Stimulated activated naive CD8-positive, alpha-beta T cell treated with anti-CD3 and anti-CD28 coated beads, Interleukin-15, Interleukin-2, amounts not matched to agents 100 U/mL and 50 U/mL, for 24 hours (primary cell): ENCODE measurements at regions not wholly inside any gene's neighbourhood (a gene's known extent, or its start where the extent isn't known, plus 50 kb on each side); places are given as distances from the start of the nearest gene placed in this dataset.

Experiments
- ATAC-seq: fragments of 150-1000 bp; cut with Tn5 transposase; one replicate; pipeline ENCODE4 v1.10.0; 2021
- DNase-seq: peaks from one replicate; pipeline ENCODE4 v3.0.0; 2021

- ATAC-seq (no peak), DNase-seq (no peak)
Measured at GRCh38 chr21:35938446-35938845, 121.9 kb downstream of the SETD4 start.

- DNase-seq: no peak
- ATAC-seq: no peak
Measured at GRCh38 chr21:35933466-35933865, 126.9 kb downstream of the SETD4 start.

- peak; percentile 31 for DNase-seq
Measured at GRCh38 chr21:35932232-35932911, 128.0 kb downstream of the SETD4 start.

GRCh38 chr21:35929901-35930300 is 130.4 kb downstream of the SETD4 start:
- ATAC-seq (no peak), DNase-seq (no peak)

More at GRCh38 chr21:35932232-35932911, 128.0 kb downstream of the SETD4 start:
- ATAC-seq: peak; percentile 82

- DNase-seq: no peak
- ATAC-seq: no peak
Measured at GRCh38 chr21:35927262-35927661, 133.1 kb downstream of the SETD4 start.

GRCh38 chr21:35926003-35926740 is 134.2 kb downstream of the SETD4 start:
- DNase-seq (no peak), ATAC-seq (no peak)

GRCh38 chr21:35925497-35925896 is 134.8 kb downstream of the SETD4 start:
- ATAC-seq (peak; percentile 30), DNase-seq (no peak)

- peak; percentile 15 for DNase-seq
- peak; percentile 69 for ATAC-seq
Measured at GRCh38 chr21:35924714-35925301, 135.5 kb downstream of the SETD4 start.

GRCh38 chr21:35923971-35924370 is 136.4 kb downstream of the SETD4 start:
- ATAC-seq (no peak), DNase-seq (no peak)

GRCh38 chr21:35922618-35923017 is 137.7 kb downstream of the SETD4 start:
- DNase-seq (no peak), ATAC-seq (no peak)

GRCh38 chr21:35921471-35921870 is 138.9 kb downstream of the SETD4 start:
- no peak for DNase-seq
- ATAC-seq: no peak

GRCh38 chr21:35920436-35920835 is 139.9 kb downstream of the SETD4 start:
- ATAC-seq: no peak
- DNase-seq: no peak

- ATAC-seq (no peak), DNase-seq (no peak)
Measured at GRCh38 chr21:35915030-35915429, 145.3 kb downstream of the SETD4 start.

- no peak for ATAC-seq
- no peak for DNase-seq
Measured at GRCh38 chr21:35911412-35912191, 148.7 kb downstream of the SETD4 start.

GRCh38 chr21:35909456-35910223 is 150.7 kb downstream of the SETD4 start:
- no peak for ATAC-seq
- no peak for DNase-seq

GRCh38 chr21:35908311-35909078 is 151.8 kb downstream of the SETD4 start:
- ATAC-seq (no peak), DNase-seq (no peak)

GRCh38 chr21:35906586-35906985 is 153.7 kb downstream of the SETD4 start:
- ATAC-seq (no peak), DNase-seq (no peak)

- no peak for DNase-seq
- no peak for ATAC-seq
Measured at GRCh38 chr21:35905963-35906345, 154.4 kb downstream of the SETD4 start.

- DNase-seq (no peak), ATAC-seq (no peak)
Measured at GRCh38 chr21:35905096-35905962, 155.0 kb downstream of the SETD4 start.

GRCh38 chr21:35900539-35900938 is 159.8 kb downstream of the SETD4 start:
- ATAC-seq (no peak), DNase-seq (no peak)
